ENCODE measurements at regions not wholly inside any gene's neighbourhood (a gene's known extent, or its start where the extent isn't known, plus 50 kb on each side); places are given as distances from the start of the nearest gene placed in this dataset.

GRCh38 chr15:60259469-60259868 is 138.3 kb downstream of the ANXA2 start:
- no peaks in the 10 kb centered on the region for H3K4me1 ChIP-seq (ENCODE audit: control insufficient read depth in 1 of 2, low read depth in 2 of 2)
- H3K27ac ChIP-seq: no peak overlapping the region
- ATAC-seq (ENCODE audit: insufficient number of reproducible peaks, low FRiP score, low read depth) (no peak), DNase-seq (ENCODE audit: low spot score) (no peak)
- no peak for TF ChIP-seq CTCF (IDR thresholded peaks at IDR 0.05)
- H3K36me3 ChIP-seq: no peaks in the 10 kb centered on the region
- H3K9me3 ChIP-seq: no peaks in the 10 kb centered on the region
- H3K4me3 ChIP-seq: no peak overlapping the region
- no peaks in the 10 kb centered on the region for H3K27me3 ChIP-seq (replicated peaks; ENCODE audit: insufficient read depth)

- Histone ChIP-seq H3K27me3 (replicated peaks; ENCODE audit: insufficient read depth) (no peaks in the 10 kb centered on the region), H3K4me3 (no peak overlapping the region), H3K4me1 (ENCODE audit: control insufficient read depth in 1 of 2, low read depth in 2 of 2) (no peaks in the 10 kb centered on the region), H3K27ac (no peak overlapping the region), H3K9me3 (no peaks in the 10 kb centered on the region), H3K36me3 (no peaks in the 10 kb centered on the region)
- DNase-seq (ENCODE audit: low spot score): no peak
- TF ChIP-seq CTCF (IDR thresholded peaks at IDR 0.05): no peak
- no peak for ATAC-seq (ENCODE audit: insufficient number of reproducible peaks, low FRiP score, low read depth)
Measured at GRCh38 chr15:60264088-60264487, 133.7 kb downstream of the ANXA2 start.

GRCh38 chr15:60264566-60264965 is 133.2 kb downstream of the ANXA2 start:
- Histone ChIP-seq H3K9me3 (no peaks in the 10 kb centered on the region), H3K4me1 (ENCODE audit: control insufficient read depth in 1 of 2, low read depth in 2 of 2) (no peaks in the 10 kb centered on the region), H3K4me3 (no peak overlapping the region), H3K36me3 (no peaks in the 10 kb centered on the region), H3K27ac (no peak overlapping the region), H3K27me3 (replicated peaks; ENCODE audit: insufficient read depth) (no peaks in the 10 kb centered on the region)
- no peak for ATAC-seq (ENCODE audit: insufficient number of reproducible peaks, low FRiP score, low read depth)
- TF ChIP-seq CTCF (IDR thresholded peaks at IDR 0.05): no peak
- no peak for DNase-seq (ENCODE audit: low spot score)

GRCh38 chr15:60265057-60265456 is 132.7 kb downstream of the ANXA2 start:
- DNase-seq (ENCODE audit: low spot score) (no peak), ATAC-seq (ENCODE audit: insufficient number of reproducible peaks, low FRiP score, low read depth) (no peak)
- no peak overlapping the region for H3K4me3 ChIP-seq
- TF ChIP-seq CTCF (IDR thresholded peaks at IDR 0.05): no peak
- H3K4me1 ChIP-seq (ENCODE audit: control insufficient read depth in 1 of 2, low read depth in 2 of 2): no peaks in the 10 kb centered on the region
- no peaks in the 10 kb centered on the region for H3K36me3 ChIP-seq
- H3K27me3 ChIP-seq (replicated peaks; ENCODE audit: insufficient read depth): no peaks in the 10 kb centered on the region
- H3K9me3 ChIP-seq: no peaks in the 10 kb centered on the region
- H3K27ac ChIP-seq: no peak overlapping the region

GRCh38 chr15:60272623-60273022 is 125.2 kb downstream of the ANXA2 start:
- Histone ChIP-seq H3K27ac (no peak overlapping the region), H3K9me3 (peaks cover 5% of the 10 kb centered on the region), H3K36me3 (no peaks in the 10 kb centered on the region), H3K27me3 (replicated peaks; ENCODE audit: insufficient read depth) (no peaks in the 10 kb centered on the region), H3K4me1 (ENCODE audit: control insufficient read depth in 1 of 2, low read depth in 2 of 2) (no peaks in the 10 kb centered on the region), H3K4me3 (no peak overlapping the region)
- ATAC-seq (ENCODE audit: insufficient number of reproducible peaks, low FRiP score, low read depth) (no peak), DNase-seq (ENCODE audit: low spot score) (no peak)
- TF ChIP-seq CTCF (IDR thresholded peaks at IDR 0.05): no peak
